ENCODE measurements at regions not wholly inside any gene's neighbourhood (a gene's known extent, or its start where the extent isn't known, plus 50 kb on each side); places are given as distances from the start of the nearest gene placed in this dataset.

GRCh38 chr1:223022641-223023473, 120.2 kb downstream of the TLR5 start:
- ATAC-seq (ENCODE audit: low read depth) (peak; percentile 17; the same call in 1 of the 2 replicates), DNase-seq (no peak)
- Histone ChIP-seq H4K5ac (ENCODE audit: low read depth, low read length) (no peak overlapping the region), H2BK120ac (ENCODE audit: low read depth, low read length) (no peak overlapping the region), H2BK5ac (ENCODE audit: low read depth, low read length, poor library complexity, severe bottlenecking) (no peak overlapping the region), H3K23ac (ENCODE audit: low read depth, low read length) (no peak overlapping the region), H2AK5ac (ENCODE audit: low read depth, low read length) (no peak overlapping the region), H3K27ac (ENCODE audit: insufficient read depth, low read length) (no peak overlapping the region), H2BK15ac (ENCODE audit: low read depth, low read length) (no peak overlapping the region), H3K79me1 (ENCODE audit: low read depth in 1 of 2, low read length in 2 of 2) (no peaks in the 10 kb centered on the region), H3K56ac (ENCODE audit: extremely low read depth, insufficient read depth, low read length) (no peak overlapping the region), H3K18ac (ENCODE audit: low read depth, low read length) (no peak overlapping the region), H3K27me3 (ENCODE audit: control insufficient read depth, insufficient read depth, low read length) (peaks cover 3% of the 10 kb centered on the region), H3K14ac (replicated peaks; ENCODE audit: low read depth, low read length) (no peak overlapping the region), H2AK9ac (replicated peaks; ENCODE audit: low read depth, low read length, poor library complexity) (no peak overlapping the region), H3K9me1 (ENCODE audit: insufficient read depth, low read length) (no peaks in the 10 kb centered on the region), H3K4me3 (ENCODE audit: insufficient read depth, low read depth, low read length) (no peak overlapping the region), H2BK20ac (ENCODE audit: low read depth, low read length) (no peak overlapping the region), H3K4me1 (ENCODE audit: control insufficient read depth, insufficient read depth, low read length) (no peaks in the 10 kb centered on the region), H4K8ac (ENCODE audit: low read depth in 2 of 2, low read length in 2 of 2) (no peak overlapping the region), H3K36me3 (ENCODE audit: control insufficient read depth, insufficient read depth, low read length) (no peaks in the 10 kb centered on the region), H3K9ac (ENCODE audit: low read depth, low read length) (no peak overlapping the region), H3K4ac (ENCODE audit: low read depth, low read length) (no peak overlapping the region), H3K4me2 (ENCODE audit: low read depth, low read length) (no peak overlapping the region), H4K91ac (ENCODE audit: insufficient read depth, low read depth, low read length) (no peak overlapping the region), H3K9me3 (ENCODE audit: control insufficient read depth, insufficient read depth, low read length) (no peaks in the 10 kb centered on the region), H4K20me1 (ENCODE audit: insufficient read depth, low read length) (no peaks in the 10 kb centered on the region), H2AFZ (replicated peaks; ENCODE audit: low read length, poor library complexity) (no peak overlapping the region)
- CTCF ChIA-PET = no interaction called here
- TF ChIP-seq CEBPB (IDR thresholded peaks at IDR 0.05; ENCODE audit: low read depth, low read length) (no peak), BHLHE40 (IDR thresholded peaks at IDR 0.05; ENCODE audit: low read depth, low read length) (no peak), CTCF (conservative IDR thresholded peaks at IDR 0.05; ENCODE audit: low read depth, low read length) (no peak), ELK1 (IDR thresholded peaks at IDR 0.05; ENCODE audit: borderline replicate concordance, low read depth, low read length) (no peak), NFE2L2 (IDR thresholded peaks at IDR 0.05; ENCODE audit: low read depth, low read length) (no peak), RFX5 (IDR thresholded peaks at IDR 0.05; ENCODE audit: low read depth, low read length) (no peak), FOS (IDR thresholded peaks at IDR 0.05; ENCODE audit: low read depth, low read length) (no peak)
- in situ Hi-C loops (cut with MboI; ENCODE audit: low sequenced_read_pairs) = no loop called here
- intact Hi-C loops (cut with micrococcal nuclease) = no loop called here
- BruUV-seq (replicated peaks) = no TSS peak
- POLR2A ChIA-PET (ENCODE audit: unreplicated experiment) = no interaction called here
- dilution Hi-C loops (cut with HindIII; ENCODE audit: low sequenced_read_pairs, unreplicated experiment) = no loop called here
- 10% methylated on average over 3 of the region's 7 CpGs; no CpG with 5 or more reads in 1 of the 2 experiments for WGBS, 2 experiments (ENCODE audit: extremely low coverage in 2 of 2, insufficient read length in 1 of 2)
